ENCODE measurements at regions not wholly inside any gene's neighbourhood (a gene's known extent, or its start where the extent isn't known, plus 50 kb on each side); places are given as distances from the start of the nearest gene placed in this dataset.

GRCh38 chr20:23249541-23249940, 101.0 kb upstream of the NXT1 start:
- TF ChIP-seq GATA3 (IDR thresholded peaks at IDR 0.05; ENCODE audit: borderline replicate concordance): no peak
- no peak for TF ChIP-seq POLR2A (IDR thresholded peaks at IDR 0.05; ENCODE audit: low read length)
- TF ChIP-seq ZNF302 (CRISPR knock-in tag; IDR thresholded peaks at IDR 0.05): no peak
- no peak for TF ChIP-seq EP300 (IDR thresholded peaks at IDR 0.05)
- no peak for TF ChIP-seq RFX5 (IDR thresholded peaks at IDR 0.05)
- TF ChIP-seq NFE2L2 (conservative IDR thresholded peaks at IDR 0.05; ENCODE audit: low read length): no peak
